Esophagus squamous epithelium (tissue), 5 donors: ENCODE measurements at regions not wholly inside any gene's neighbourhood (a gene's known extent, or its start where the extent isn't known, plus 50 kb on each side); places are given as distances from the start of the nearest gene placed in this dataset.

Experiments used
- DNase-seq: peaks from one replicate; lab custom pipeline; 2025; lab: John Stamatoyannopoulos, UW
- H3K27ac ChIP-seq, 4 donors: fragments of 200-600 bp; sonication (generic); one replicate each; pipeline ENCODE4 v1.5.1; 2016 to 2019; ENCODE audit warnings: mild to moderate bottlenecking in 1 of 4
- H3K27me3 ChIP-seq, 4 donors: fragments of 200-600 bp; sonication (generic); 1 replicate in 3 of 4; 2 replicates in 1 of 4; pipeline versions ENCODE4 v1.5.1 to v1.6.0; 2017 to 2021; ENCODE audit warnings: antibody characterized with exemption in 1 of 4
- H3K36me3 ChIP-seq, 3 donors: fragments of 200-600 bp; sonication (generic); one replicate each; pipeline ENCODE4 v1.5.1; 2016 to 2019
- H3K4me1 ChIP-seq, 3 donors: fragments of 200-600 bp; sonication (generic); one replicate each; pipeline ENCODE4 v1.5.1; 2017 to 2019
- H3K4me3 ChIP-seq, 4 donors: fragments of 200-600 bp; sonication (generic); 1 replicate in 3 of 4; 2 replicates in 1 of 4; pipeline ENCODE4 v1.5.1; 2016 to 2019; ENCODE audit warnings: mild to moderate bottlenecking in 2 of 4, moderate library complexity in 1 of 4
- H3K9me3 ChIP-seq, 3 donors: fragments of 200-600 bp; sonication (generic); one replicate each; pipeline ENCODE4 v1.5.1; 2016 to 2019
- POLR2A ChIP-seq, 4 donors: fragments of 450-650 bp; IDR thresholded peaks; one replicate each; pipeline ENCODE4 v1.6.1; 2017; ENCODE audit warnings: antibody characterized with exemption in 4 of 4, mild to moderate bottlenecking in 4 of 4, moderate library complexity in 3 of 4
- WGBS, 2 donors: methylation state at CpG; one replicate each; pipeline ENCODE4 v1.1.5; 2018; 5-methylcytosine and 5-hydroxymethylcytosine counted together
- intact Hi-C: fragments of 100-400 bp; cut with DNase I; formaldehyde crosslinking; loops from one replicate; pipeline ENCODE4 v1.15.0; 2022
- TF ChIP-seq, protein P1 (sequence below), 6 experiments: fragments of 450-650 bp in 4 of 6; fragments of 200-600 bp in 2 of 6; sonication (generic) in 2 of 6; IDR thresholded peaks; one replicate each; pipeline ENCODE4 v1.5.1; 2016 to 2019; ENCODE audit warnings: antibody characterized with exemption in 6 of 6, mild to moderate bottlenecking in 4 of 6, moderate library complexity in 4 of 6
- donor health status: DM: yes; HTN: yes; CAD: no.

DNA sequence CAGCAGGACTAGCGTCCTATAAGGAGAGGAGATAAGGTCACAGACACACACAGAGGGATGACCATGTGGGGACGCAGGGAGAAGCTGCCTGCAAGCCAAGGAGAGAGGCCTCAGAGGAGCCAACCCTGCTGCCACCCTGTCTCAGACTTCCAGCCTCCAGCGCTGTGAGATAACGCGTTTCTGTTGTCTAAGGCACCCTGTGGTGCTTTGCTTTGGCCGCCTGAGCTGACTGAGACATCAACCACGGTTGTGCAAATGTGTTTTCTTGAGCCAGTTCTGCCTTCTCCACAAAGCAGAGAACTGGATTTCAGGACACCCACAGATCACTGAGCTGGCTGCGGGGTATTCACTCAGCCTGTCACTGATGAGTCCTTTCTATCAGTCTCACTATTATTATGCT is 149.1 kb downstream of the NXNL2 start:
- 77 to 84% methylated on average over 8 of the region's 8 CpGs for WGBS, 2 donors
- Histone ChIP-seq H3K36me3 (no peaks in the 10 kb centered on the region), H3K27ac (no peak overlapping the region), H3K9me3 (no peaks in the 10 kb centered on the region), H3K4me1 (peaks cover 0 to 7% (median 0%) of the 10 kb centered on the region in 3 donors), H3K27me3 (no peaks in the 10 kb centered on the region), H3K4me3 (no peak overlapping the region)
- no peak for TF ChIP-seq POLR2A (IDR thresholded peaks at IDR 0.05)
- TF ChIP-seq, protein P1, sequence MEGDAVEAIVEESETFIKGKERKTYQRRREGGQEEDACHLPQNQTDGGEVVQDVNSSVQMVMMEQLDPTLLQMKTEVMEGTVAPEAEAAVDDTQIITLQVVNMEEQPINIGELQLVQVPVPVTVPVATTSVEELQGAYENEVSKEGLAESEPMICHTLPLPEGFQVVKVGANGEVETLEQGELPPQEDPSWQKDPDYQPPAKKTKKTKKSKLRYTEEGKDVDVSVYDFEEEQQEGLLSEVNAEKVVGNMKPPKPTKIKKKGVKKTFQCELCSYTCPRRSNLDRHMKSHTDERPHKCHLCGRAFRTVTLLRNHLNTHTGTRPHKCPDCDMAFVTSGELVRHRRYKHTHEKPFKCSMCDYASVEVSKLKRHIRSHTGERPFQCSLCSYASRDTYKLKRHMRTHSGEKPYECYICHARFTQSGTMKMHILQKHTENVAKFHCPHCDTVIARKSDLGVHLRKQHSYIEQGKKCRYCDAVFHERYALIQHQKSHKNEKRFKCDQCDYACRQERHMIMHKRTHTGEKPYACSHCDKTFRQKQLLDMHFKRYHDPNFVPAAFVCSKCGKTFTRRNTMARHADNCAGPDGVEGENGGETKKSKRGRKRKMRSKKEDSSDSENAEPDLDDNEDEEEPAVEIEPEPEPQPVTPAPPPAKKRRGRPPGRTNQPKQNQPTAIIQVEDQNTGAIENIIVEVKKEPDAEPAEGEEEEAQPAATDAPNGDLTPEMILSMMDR (IDR thresholded peaks at IDR 0.05): no peak
- DNase-seq: no peak
- intact Hi-C loops: no loop called here

DNA sequence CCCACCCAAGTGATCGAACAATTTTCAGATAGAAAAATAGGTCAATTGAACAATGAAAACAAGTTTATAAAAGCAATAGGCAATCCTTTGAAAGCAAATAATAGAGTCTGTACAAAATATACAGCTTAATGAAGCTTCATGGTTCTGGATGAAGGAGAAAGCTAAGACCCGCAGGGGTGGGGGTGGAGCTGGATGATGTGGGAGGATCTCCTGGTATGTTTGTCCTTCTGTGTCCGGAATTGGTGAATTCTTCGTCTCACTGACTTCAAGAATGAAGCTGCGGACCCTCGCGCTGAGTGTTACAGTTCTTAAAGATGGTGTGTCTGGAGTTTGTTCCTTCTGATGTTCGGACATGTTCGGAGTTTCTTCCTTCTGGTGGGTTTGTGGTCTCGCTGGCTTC is 149.9 kb downstream of the NXNL2 start:
- H3K4me1 ChIP-seq: peaks cover 0 to 7% (median 0%) of the 10 kb centered on the region in 3 donors
- H3K4me3 ChIP-seq: no peak overlapping the region
- WGBS, 2 donors: 68 to 78% methylated on average over 10 of the region's 10 CpGs
- intact Hi-C loops: no loop called here
- no peaks in the 10 kb centered on the region for H3K9me3 ChIP-seq
- TF ChIP-seq POLR2A (IDR thresholded peaks at IDR 0.05): no peak
- TF ChIP-seq, protein P1 (IDR thresholded peaks at IDR 0.05): no peak
- no peaks in the 10 kb centered on the region for H3K27me3 ChIP-seq
- no peak for DNase-seq
- no peak overlapping the region for H3K27ac ChIP-seq
- H3K36me3 ChIP-seq: no peaks in the 10 kb centered on the region

DNA sequence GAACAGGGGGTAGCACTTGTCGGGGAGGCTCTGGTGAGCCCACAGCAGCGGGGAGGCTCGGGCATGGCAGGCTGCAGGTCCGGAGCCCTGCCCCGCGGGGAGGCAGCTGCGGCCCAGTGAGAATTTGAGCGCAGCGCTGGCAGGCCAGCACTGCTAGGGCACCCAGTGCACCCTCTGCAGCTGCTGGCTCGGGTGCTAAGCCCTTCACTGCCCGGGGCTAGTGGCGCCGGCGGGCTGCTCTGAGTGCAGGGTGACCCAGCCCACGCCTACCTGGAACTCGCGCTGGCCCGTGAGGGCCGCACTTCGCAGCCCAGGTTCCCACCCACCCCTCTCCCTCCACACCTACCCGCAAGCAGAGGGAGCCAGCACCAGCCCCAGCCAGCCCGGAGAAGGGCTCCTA is 151.0 kb downstream of the NXNL2 start:
- no peak overlapping the region for H3K4me3 ChIP-seq

DNA sequence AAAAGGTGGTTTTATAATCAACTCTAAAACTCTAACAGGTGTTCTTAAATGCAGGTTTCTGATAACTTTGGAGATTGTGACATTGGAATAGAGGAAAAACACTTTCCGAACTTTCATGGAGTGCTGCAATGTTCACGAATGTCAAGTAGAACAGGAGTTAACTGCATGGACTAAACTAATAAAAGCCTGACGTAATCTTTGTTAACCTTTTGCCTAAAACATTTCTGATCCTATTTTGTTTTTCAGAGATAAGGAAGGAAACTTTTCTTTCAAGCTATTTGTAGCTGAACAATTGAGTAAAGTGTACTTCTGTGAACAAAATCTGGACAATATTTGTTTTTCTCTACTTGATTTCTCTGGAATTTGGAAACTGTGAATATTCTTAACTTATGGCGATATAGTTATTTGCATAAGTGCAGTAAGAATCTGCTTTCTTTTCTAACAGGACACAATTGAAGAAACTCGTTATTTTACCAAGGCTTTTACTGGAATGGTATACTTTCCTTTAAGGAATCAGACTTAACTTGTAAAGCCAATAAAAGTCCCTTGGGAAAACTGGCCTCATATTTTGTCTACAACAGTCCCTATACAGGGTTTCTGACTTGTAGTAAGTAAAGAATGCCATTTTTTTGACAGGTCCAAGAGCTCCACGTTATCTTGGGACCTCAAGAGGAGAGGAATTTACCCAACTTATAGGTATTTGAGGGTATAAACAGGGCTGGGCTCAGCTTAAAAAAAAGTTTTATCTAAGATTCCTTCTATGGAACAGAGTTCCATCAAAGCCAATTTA is 154.7 kb downstream of the NXNL2 start:
- 81 to 82% methylated on average over 6 of the region's 6 CpGs for WGBS, 2 donors
- H3K4me3 ChIP-seq: no peak overlapping the region
- no peaks in the 10 kb centered on the region for H3K9me3 ChIP-seq
- peaks cover 0 to 7% (median 0%) of the 10 kb centered on the region in 3 donors for H3K4me1 ChIP-seq
- H3K36me3 ChIP-seq: no peaks in the 10 kb centered on the region
- intact Hi-C loops: no loop called here
- H3K27me3 ChIP-seq: no peaks in the 10 kb centered on the region
- no peak overlapping the region for H3K27ac ChIP-seq
- DNase-seq: no peak
- TF ChIP-seq, protein P1 (IDR thresholded peaks at IDR 0.05): no peak
- TF ChIP-seq POLR2A (IDR thresholded peaks at IDR 0.05): no peak

More for the DNA sequence above, 151.0 kb downstream of the NXNL2 start:
- intact Hi-C loops: no loop called here
- Histone ChIP-seq H3K9me3 (no peaks in the 10 kb centered on the region), H3K27ac (no peak overlapping the region), H3K36me3 (no peaks in the 10 kb centered on the region), H3K4me1 (peaks cover 0 to 7% (median 0%) of the 10 kb centered on the region in 3 donors), H3K27me3 (no peaks in the 10 kb centered on the region)
- TF ChIP-seq, protein P1 (IDR thresholded peaks at IDR 0.05): no peak
- no peak for DNase-seq
- WGBS, 2 donors: 43 to 83% methylated on average over 1 to 2 of the region's 22 CpGs

DNA sequence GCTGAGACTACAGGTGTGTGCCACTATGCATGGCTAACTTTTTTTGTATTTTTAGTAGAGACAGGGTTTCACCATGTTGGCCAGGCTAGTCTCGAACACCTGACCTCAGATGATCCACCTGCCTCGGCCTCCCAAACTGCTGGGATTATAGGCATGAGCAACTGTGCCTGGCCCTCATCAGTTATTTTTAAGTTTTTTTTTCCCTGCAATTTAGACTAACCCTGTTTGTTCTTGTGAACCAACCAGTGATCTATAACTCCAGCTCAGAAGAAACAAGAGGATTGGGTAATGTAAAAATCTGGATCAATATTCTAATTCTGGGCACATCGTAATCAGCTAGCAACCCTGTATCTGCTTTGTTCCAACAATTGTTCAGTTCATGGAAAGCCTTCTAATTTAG is 155.7 kb downstream of the NXNL2 start:
- no peaks in the 10 kb centered on the region for H3K9me3 ChIP-seq
- DNase-seq: no peak
- H3K27me3 ChIP-seq: no peaks in the 10 kb centered on the region
- H3K4me3 ChIP-seq: no peak overlapping the region
- H3K36me3 ChIP-seq: no peaks in the 10 kb centered on the region
- intact Hi-C loops: no loop called here
- WGBS, 2 donors: 83 to 97% methylated on average over 3 of the region's 3 CpGs
- H3K27ac ChIP-seq: no peak overlapping the region
- no peak for TF ChIP-seq POLR2A (IDR thresholded peaks at IDR 0.05)
- TF ChIP-seq, protein P1 (IDR thresholded peaks at IDR 0.05): no peak
- H3K4me1 ChIP-seq: peaks cover 0 to 7% (median 0%) of the 10 kb centered on the region in 3 donors
